IMR-90 (cell line): ENCODE measurements at regions not wholly inside any gene's neighbourhood (a gene's known extent, or its start where the extent isn't known, plus 50 kb on each side); places are given as distances from the start of the nearest gene placed in this dataset.

ENCODE experiments used
- ATAC-seq: fragments of 200-7000 bp; cut with Tn5 transposase; 2 replicates; pipeline ENCODE4 v1.9.1; 2020; ENCODE audit warnings: low read depth, mild to moderate bottlenecking, moderate library complexity
- BruUV-seq: library from RNA; stranded (reverse); fragments of 400-500 nt; replicated peaks from 2 replicates; lab custom pipeline; 2021; lab: Mats Ljungman, UMichigan
- CTCF ChIA-PET: fragments of 300-600 bp; formaldehyde crosslinking; extraction: SDS; loops from one replicate; lab custom pipeline; 2021; ENCODE audit warnings: antibody characterized with exemption; lab: Yijun Ruan, JAX
- POLR2A ChIA-PET: fragments of 300-600 bp; sonication (Branson Sonifier 250); formaldehyde crosslinking; loops from one replicate; lab custom pipeline; 2022; ENCODE audit warnings: antibody characterized with exemption; ENCODE audit not compliant: unreplicated experiment; lab: Charles Lee
- DNase-seq: peaks from one replicate; pipeline ENCODE4 v3.0.0; 2013
- H2AFZ ChIP-seq: replicated peaks from 2 replicates; pipeline ENCODE3; 2013; ENCODE audit warnings: low read length, mild to moderate bottlenecking; ENCODE audit not compliant: poor library complexity
- H2AK5ac ChIP-seq: 2 replicates; pipeline ENCODE4 v1.6.1; 2013; ENCODE audit warnings: low read depth, low read length, inconsistent platforms
- H2AK9ac ChIP-seq: replicated peaks from 2 replicates; pipeline ENCODE3; 2013; ENCODE audit warnings: mild to moderate bottlenecking, low read depth, low read length, moderate library complexity; ENCODE audit not compliant: poor library complexity
- H2BK120ac ChIP-seq: 2 replicates; pipeline ENCODE4 v1.6.1; 2013; ENCODE audit warnings: low read depth, low read length, inconsistent platforms
- H2BK15ac ChIP-seq: 3 replicates; pipeline ENCODE4 v1.6.1; 2013; ENCODE audit warnings: low read depth, low read length, inconsistent platforms
- H2BK20ac ChIP-seq: 2 replicates; pipeline ENCODE4 v1.6.1; 2013; ENCODE audit warnings: low read depth, mild to moderate bottlenecking, inconsistent platforms, low read length, moderate library complexity
- H2BK5ac ChIP-seq: 2 replicates; pipeline ENCODE4 v1.6.1; 2013; ENCODE audit warnings: mild to moderate bottlenecking, low read depth, low read length, inconsistent platforms; ENCODE audit not compliant: poor library complexity, severe bottlenecking
- H3K14ac ChIP-seq: replicated peaks from 2 replicates; pipeline ENCODE4 v1.6.1; 2013; ENCODE audit warnings: low read depth, low read length, inconsistent platforms
- H3K18ac ChIP-seq: 2 replicates; pipeline ENCODE4 v1.6.1; 2013; ENCODE audit warnings: low read depth, low read length, control low read depth
- H3K23ac ChIP-seq: 2 replicates; pipeline ENCODE4 v1.6.1; 2013; ENCODE audit warnings: low read depth, low read length, inconsistent platforms
- H3K27ac ChIP-seq: 2 replicates; pipeline ENCODE4 v1.5.1; 2013; ENCODE audit warnings: mild to moderate bottlenecking, control low read depth, low read length; ENCODE audit not compliant: insufficient read depth
- H3K27me3 ChIP-seq: 2 replicates; pipeline ENCODE4 v1.6.1; 2013; ENCODE audit warnings: low read length; ENCODE audit not compliant: control insufficient read depth, insufficient read depth
- H3K36me3 ChIP-seq: 2 replicates; pipeline ENCODE4 v1.6.1; 2013; ENCODE audit warnings: low read length, mixed read lengths; ENCODE audit not compliant: control insufficient read depth, insufficient read depth
- H3K4ac ChIP-seq: 2 replicates; pipeline ENCODE4 v1.6.1; 2013; ENCODE audit warnings: low read depth, low read length, inconsistent platforms
- H3K4me1 ChIP-seq: 2 replicates; pipeline ENCODE4 v1.6.1; 2013; ENCODE audit warnings: low read length, mixed read lengths; ENCODE audit not compliant: control insufficient read depth, insufficient read depth
- H3K4me2 ChIP-seq: 2 replicates; pipeline ENCODE4 v1.6.1; 2013; ENCODE audit warnings: low read depth, mild to moderate bottlenecking, control low read depth, low read length, moderate library complexity
- H3K4me3 ChIP-seq: 2 replicates; pipeline ENCODE4 v1.5.1; 2013; ENCODE audit warnings: low read depth, mild to moderate bottlenecking, control low read depth, low read length, moderate library complexity; ENCODE audit not compliant: insufficient read depth
- H3K56ac ChIP-seq: 2 replicates; pipeline ENCODE4 v1.6.1; 2013; ENCODE audit warnings: low read length, inconsistent platforms; ENCODE audit not compliant: insufficient read depth; ENCODE audit errors: extremely low read depth
- H3K79me1 ChIP-seq, 2 experiments: 2 replicates each; pipeline ENCODE4 v1.6.1; 2013; ENCODE audit warnings: low read length in 2 of 2, inconsistent platforms in 1 of 2, low read depth in 1 of 2
- H3K9ac ChIP-seq: 2 replicates; pipeline ENCODE4 v1.6.1; 2013; ENCODE audit warnings: low read depth, low read length, control low read depth
- H3K9me1 ChIP-seq: 2 replicates; pipeline ENCODE4 v1.6.1; 2013; ENCODE audit warnings: low read length, inconsistent platforms; ENCODE audit not compliant: insufficient read depth
- H3K9me3 ChIP-seq: 2 replicates; pipeline ENCODE4 v1.6.1; 2013; ENCODE audit warnings: low read length; ENCODE audit not compliant: control insufficient read depth, insufficient read depth
- H4K20me1 ChIP-seq: 2 replicates; pipeline ENCODE4 v1.6.1; 2013; ENCODE audit warnings: low read length, inconsistent platforms; ENCODE audit not compliant: insufficient read depth
- H4K5ac ChIP-seq: 2 replicates; pipeline ENCODE4 v1.6.1; 2013; ENCODE audit warnings: mild to moderate bottlenecking, low read depth, low read length, control low read depth
- H4K8ac ChIP-seq, 2 experiments: 2 replicates each; pipeline ENCODE4 v1.6.1; 2013; ENCODE audit warnings: low read depth in 2 of 2, low read length in 2 of 2, control low read depth in 1 of 2, inconsistent platforms in 1 of 2
- H4K91ac ChIP-seq: 2 replicates; pipeline ENCODE4 v1.6.1; 2013; ENCODE audit warnings: low read depth, low read length, inconsistent platforms; ENCODE audit not compliant: insufficient read depth
- BHLHE40 ChIP-seq: fragments of 150-350 bp; IDR thresholded peaks from 2 replicates; pipeline ENCODE4 v1.6.1; 2016; ENCODE audit warnings: mild to moderate bottlenecking, low read depth, low read length
- CEBPB ChIP-seq: IDR thresholded peaks from 2 replicates; pipeline ENCODE4 v1.6.1; 2012; ENCODE audit warnings: low read depth, low read length, improper control_type of control experiment
- CHD1 ChIP-seq: IDR thresholded peaks from 2 replicates; pipeline ENCODE4 v1.6.1; 2012; ENCODE audit warnings: low read depth, low read length, improper control_type of control experiment
- ELK1 ChIP-seq: fragments of 150-350 bp; IDR thresholded peaks from 2 replicates; pipeline ENCODE4 v1.6.1; 2016; ENCODE audit warnings: low read depth, mild to moderate bottlenecking, low read length, moderate library complexity, borderline replicate concordance
- FOS ChIP-seq: fragments of 150-350 bp; IDR thresholded peaks from 2 replicates; pipeline ENCODE4 v1.6.1; 2016; ENCODE audit warnings: low read depth, low read length
- MAFK ChIP-seq: IDR thresholded peaks from 2 replicates; pipeline ENCODE4 v1.6.1; 2012; ENCODE audit warnings: low read depth, low read length, improper control_type of control experiment
- MAZ ChIP-seq: IDR thresholded peaks from 2 replicates; pipeline ENCODE4 v1.6.1; 2012; ENCODE audit warnings: low read depth, mild to moderate bottlenecking, low read length, improper control_type of control experiment, moderate library complexity, borderline replicate concordance
- MXI1 ChIP-seq: IDR thresholded peaks from 2 replicates; pipeline ENCODE4 v1.6.1; 2012; ENCODE audit warnings: low read depth, mild to moderate bottlenecking, low read length, moderate library complexity, borderline replicate concordance
- NFE2L2 ChIP-seq: fragments of 150-350 bp; IDR thresholded peaks from 2 replicates; pipeline ENCODE4 v1.6.1; 2016; ENCODE audit warnings: low read depth, mild to moderate bottlenecking, low read length
- POLR2A ChIP-seq: IDR thresholded peaks from 2 replicates; pipeline ENCODE4 v1.6.1; 2012; ENCODE audit warnings: mild to moderate bottlenecking, low read depth, low read length
- RAD21 ChIP-seq: IDR thresholded peaks from 2 replicates; pipeline ENCODE4 v1.6.1; 2012; ENCODE audit warnings: low read length, improper control_type of control experiment
- RCOR1 ChIP-seq: IDR thresholded peaks from 2 replicates; pipeline ENCODE4 v1.6.1; 2012; ENCODE audit warnings: mild to moderate bottlenecking, low read length, improper control_type of control experiment; ENCODE audit not compliant: insufficient replicate concordance
- RFX5 ChIP-seq: IDR thresholded peaks from 2 replicates; pipeline ENCODE4 v1.8.0; 2012; ENCODE audit warnings: low read depth, mild to moderate bottlenecking, low read length, moderate library complexity
- SMC3 ChIP-seq: fragments of 150-350 bp; IDR thresholded peaks from 2 replicates; pipeline ENCODE4 v1.6.1; 2016; ENCODE audit warnings: low read depth, mild to moderate bottlenecking, antibody characterized with exemption, low read length, moderate library complexity
- USF2 ChIP-seq: fragments of 150-350 bp; IDR thresholded peaks from 2 replicates; pipeline ENCODE4 v1.6.1; 2017; ENCODE audit warnings: mild to moderate bottlenecking, antibody characterized with exemption, low read length, low read depth
- WGBS, 2 experiments: methylation state at CpG; one replicate each; pipeline versions ENCODE4 v1.1.5 to v1.1.7; 2013; ENCODE audit warnings: missing lambda C conversion rate in 2 of 2; ENCODE audit not compliant: insufficient read length in 1 of 2; ENCODE audit errors: extremely low coverage in 2 of 2; 5-methylcytosine and 5-hydroxymethylcytosine counted together
- dilution Hi-C: fragments of 300-500 bp; cut with HindIII; formaldehyde crosslinking; loops from one replicate; pipeline ENCODE4 v1.14.3; 2018; ENCODE audit warnings: low sequenced_read_pairs; ENCODE audit not compliant: unreplicated experiment
- in situ Hi-C: fragments of 300-500 bp; cut with MboI; formaldehyde crosslinking; loops from 3 replicates; pipeline ENCODE4 v1.14.3; 2019; ENCODE audit warnings: low sequenced_read_pairs, inconsistent platforms, mixed read lengths
- intact Hi-C: fragments of 100-400 bp; cut with micrococcal nuclease; formaldehyde crosslinking; loops from 2 replicates; pipeline ENCODE4 v1.10.0; 2022
- TF ChIP-seq, protein P1 (sequence below): conservative IDR thresholded peaks from 2 replicates; pipeline ENCODE4 v1.5.1; 2012; ENCODE audit warnings: mild to moderate bottlenecking, low read depth, low read length, improper control_type of control experiment

DNA sequence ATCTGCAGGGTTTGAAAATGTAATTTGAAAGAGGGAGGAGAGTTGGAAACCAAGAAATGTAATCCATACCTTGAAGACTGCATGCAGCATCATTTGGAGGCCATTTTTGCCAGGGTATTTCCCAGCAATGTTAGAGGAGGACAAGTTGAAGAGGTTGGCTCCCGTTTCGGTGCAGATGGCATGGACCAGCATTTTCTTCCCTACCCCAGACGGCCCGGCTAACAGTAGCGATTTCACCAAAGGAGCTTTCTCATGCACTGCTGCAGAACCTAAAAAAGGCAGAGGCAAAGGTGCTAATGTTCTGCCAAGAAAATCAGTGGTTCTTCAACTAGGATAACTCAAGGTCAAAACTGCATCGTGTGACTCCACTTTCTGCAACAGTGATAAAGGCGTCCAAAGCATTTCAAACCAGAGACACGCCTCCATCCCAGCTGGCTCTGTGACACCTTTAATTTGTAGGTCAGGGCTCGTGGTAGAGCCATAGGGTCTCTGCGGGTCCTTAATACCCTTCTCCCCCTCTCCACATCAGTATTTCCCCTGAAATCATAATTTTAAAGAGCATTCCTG is 99.6 kb upstream of the ASB18 start:
- no TSS peak for BruUV-seq
- H2AK5ac ChIP-seq = no peak overlapping the region
- no peak overlapping the region for H4K91ac ChIP-seq
- H3K4me2 ChIP-seq = no peak overlapping the region
- no peak overlapping the region for H2BK20ac ChIP-seq
- H3K27me3 ChIP-seq = peaks cover 6% of the 10 kb centered on the region
- no peak overlapping the region for H4K8ac ChIP-seq
- CTCF ChIA-PET = no interaction called here
- H3K14ac ChIP-seq = no peak overlapping the region
- no peak overlapping the region for H2AK9ac ChIP-seq
- ATAC-seq (no peak), DNase-seq (no peak)
- intact Hi-C loops = no loop called here
- TF ChIP-seq, protein P1, sequence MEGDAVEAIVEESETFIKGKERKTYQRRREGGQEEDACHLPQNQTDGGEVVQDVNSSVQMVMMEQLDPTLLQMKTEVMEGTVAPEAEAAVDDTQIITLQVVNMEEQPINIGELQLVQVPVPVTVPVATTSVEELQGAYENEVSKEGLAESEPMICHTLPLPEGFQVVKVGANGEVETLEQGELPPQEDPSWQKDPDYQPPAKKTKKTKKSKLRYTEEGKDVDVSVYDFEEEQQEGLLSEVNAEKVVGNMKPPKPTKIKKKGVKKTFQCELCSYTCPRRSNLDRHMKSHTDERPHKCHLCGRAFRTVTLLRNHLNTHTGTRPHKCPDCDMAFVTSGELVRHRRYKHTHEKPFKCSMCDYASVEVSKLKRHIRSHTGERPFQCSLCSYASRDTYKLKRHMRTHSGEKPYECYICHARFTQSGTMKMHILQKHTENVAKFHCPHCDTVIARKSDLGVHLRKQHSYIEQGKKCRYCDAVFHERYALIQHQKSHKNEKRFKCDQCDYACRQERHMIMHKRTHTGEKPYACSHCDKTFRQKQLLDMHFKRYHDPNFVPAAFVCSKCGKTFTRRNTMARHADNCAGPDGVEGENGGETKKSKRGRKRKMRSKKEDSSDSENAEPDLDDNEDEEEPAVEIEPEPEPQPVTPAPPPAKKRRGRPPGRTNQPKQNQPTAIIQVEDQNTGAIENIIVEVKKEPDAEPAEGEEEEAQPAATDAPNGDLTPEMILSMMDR = no peak
- TF ChIP-seq BHLHE40 (no peak), MAFK (no peak), RAD21 (no peak), MAZ (no peak), RFX5 (no peak), SMC3 (no peak), ELK1 (no peak), CHD1 (no peak), MXI1 (no peak), USF2 (no peak), CEBPB (no peak), NFE2L2 (no peak), FOS (no peak), POLR2A (no peak), RCOR1 (no peak)
- H3K4me1 ChIP-seq = no peaks in the 10 kb centered on the region
- no peak overlapping the region for H3K18ac ChIP-seq
- POLR2A ChIA-PET = interaction anchor here (0.6 kb wide), 1 partner anchor 625 kb away, joined by 8 read pairs; no protein-coding TSS in a partner anchor
- H3K9me1 ChIP-seq = no peaks in the 10 kb centered on the region
- no peak overlapping the region for H3K4me3 ChIP-seq
- no peak overlapping the region for H3K23ac ChIP-seq
- H4K5ac ChIP-seq = no peak overlapping the region
- dilution Hi-C loops = no loop called here
- 65% methylated on average over 5 of the region's 10 CpGs; no CpG with 5 or more reads in 1 of the 2 experiments for WGBS, 2 experiments
- no peak overlapping the region for H2AFZ ChIP-seq
- no peak overlapping the region for H2BK5ac ChIP-seq
- no peak overlapping the region for H3K4ac ChIP-seq
- H3K9ac ChIP-seq = no peak overlapping the region
- no peaks in the 10 kb centered on the region for H3K79me1 ChIP-seq
- no peak overlapping the region for H2BK15ac ChIP-seq
- no peak overlapping the region for H3K27ac ChIP-seq
- H2BK120ac ChIP-seq = no peak overlapping the region
- H3K56ac ChIP-seq = no peak overlapping the region
- no peaks in the 10 kb centered on the region for H3K9me3 ChIP-seq
- no peaks in the 10 kb centered on the region for H3K36me3 ChIP-seq
- no peaks in the 10 kb centered on the region for H4K20me1 ChIP-seq
- in situ Hi-C loops = no loop called here
